ENCODE measurements at regions not wholly inside any gene's neighbourhood (a gene's known extent, or its start where the extent isn't known, plus 50 kb on each side); places are given as distances from the start of the nearest gene placed in this dataset.

GRCh38 chr5:135233477-135233876, 165.6 kb downstream of the MACROH2A1 start:
- H3K4me3 ChIP-seq (ENCODE audit: low read depth, low read length) = no peak overlapping the region
- TF ChIP-seq CTCF (IDR thresholded peaks at IDR 0.05; ENCODE audit: low read depth, low read length) = no peak

GRCh38 chr5:135232958-135233357, 166.1 kb downstream of the MACROH2A1 start:
- H3K4me3 ChIP-seq (ENCODE audit: low read depth, low read length) = no peak overlapping the region
- no peak for TF ChIP-seq CTCF (IDR thresholded peaks at IDR 0.05; ENCODE audit: low read depth, low read length)

- TF ChIP-seq CTCF (IDR thresholded peaks at IDR 0.05; ENCODE audit: low read depth, low read length) = no peak
- H3K4me3 ChIP-seq (ENCODE audit: low read depth, low read length) = no peak overlapping the region
These were observed 167.7 kb downstream of the MACROH2A1 start for GRCh38 chr5:135231289-135231688.

- H3K4me3 ChIP-seq (ENCODE audit: low read depth, low read length) = no peak overlapping the region
- TF ChIP-seq CTCF (IDR thresholded peaks at IDR 0.05; ENCODE audit: low read depth, low read length) = no peak
These were observed 168.6 kb downstream of the MACROH2A1 start for GRCh38 chr5:135230251-135230925.

- no peak for TF ChIP-seq CTCF (IDR thresholded peaks at IDR 0.05; ENCODE audit: low read depth, low read length)
These were observed 169.3 kb downstream of the MACROH2A1 start for GRCh38 chr5:135229679-135230132.

GRCh38 chr5:135229122-135229521, 169.9 kb downstream of the MACROH2A1 start:
- no peak for TF ChIP-seq CTCF (IDR thresholded peaks at IDR 0.05; ENCODE audit: low read depth, low read length)
- no peak overlapping the region for H3K4me3 ChIP-seq (ENCODE audit: low read depth, low read length)

More at GRCh38 chr5:135229679-135230132, 169.3 kb downstream of the MACROH2A1 start:
- no peak overlapping the region for H3K4me3 ChIP-seq (ENCODE audit: low read depth, low read length)

GRCh38 chr5:135228222-135228621, 170.8 kb downstream of the MACROH2A1 start:
- no peak overlapping the region for H3K4me3 ChIP-seq (ENCODE audit: low read depth, low read length)
- TF ChIP-seq CTCF (IDR thresholded peaks at IDR 0.05; ENCODE audit: low read depth, low read length) = no peak

Data from WI38 (cell line).